ENCODE measurements at regions not wholly inside any gene's neighbourhood (a gene's known extent, or its start where the extent isn't known, plus 50 kb on each side); places are given as distances from the start of the nearest gene placed in this dataset.

DNA sequence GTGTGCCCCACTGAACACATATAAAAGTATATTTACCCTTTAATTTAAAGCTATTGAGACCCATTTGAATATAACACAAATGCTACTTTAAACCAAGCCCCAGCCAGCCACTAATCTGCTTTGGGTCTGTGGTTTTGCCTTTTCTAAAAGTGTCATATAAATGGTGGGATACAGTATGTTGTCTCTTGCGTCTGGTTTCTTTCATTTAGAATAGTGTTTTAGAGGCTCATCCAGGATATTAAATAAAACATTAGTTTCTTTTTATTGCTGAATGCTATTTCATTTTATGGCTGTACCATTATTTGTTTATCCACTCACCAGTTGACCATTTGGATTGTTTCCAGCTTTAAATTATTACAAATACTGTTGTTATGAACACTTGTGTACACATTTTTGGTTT, 290.5 kb upstream of the SORL1-AS1 start:
- no peak overlapping the region for H3K4me3 Mint-ChIP-seq
- H3K9me3 Mint-ChIP-seq = peaks cover 20% of the 10 kb centered on the region
- no peak for DNase-seq
- H3K27ac Mint-ChIP-seq = no peak overlapping the region
- H3K36me3 Mint-ChIP-seq (ENCODE audit: low read depth) = no peaks in the 10 kb centered on the region
- TF ChIP-seq, protein P1, sequence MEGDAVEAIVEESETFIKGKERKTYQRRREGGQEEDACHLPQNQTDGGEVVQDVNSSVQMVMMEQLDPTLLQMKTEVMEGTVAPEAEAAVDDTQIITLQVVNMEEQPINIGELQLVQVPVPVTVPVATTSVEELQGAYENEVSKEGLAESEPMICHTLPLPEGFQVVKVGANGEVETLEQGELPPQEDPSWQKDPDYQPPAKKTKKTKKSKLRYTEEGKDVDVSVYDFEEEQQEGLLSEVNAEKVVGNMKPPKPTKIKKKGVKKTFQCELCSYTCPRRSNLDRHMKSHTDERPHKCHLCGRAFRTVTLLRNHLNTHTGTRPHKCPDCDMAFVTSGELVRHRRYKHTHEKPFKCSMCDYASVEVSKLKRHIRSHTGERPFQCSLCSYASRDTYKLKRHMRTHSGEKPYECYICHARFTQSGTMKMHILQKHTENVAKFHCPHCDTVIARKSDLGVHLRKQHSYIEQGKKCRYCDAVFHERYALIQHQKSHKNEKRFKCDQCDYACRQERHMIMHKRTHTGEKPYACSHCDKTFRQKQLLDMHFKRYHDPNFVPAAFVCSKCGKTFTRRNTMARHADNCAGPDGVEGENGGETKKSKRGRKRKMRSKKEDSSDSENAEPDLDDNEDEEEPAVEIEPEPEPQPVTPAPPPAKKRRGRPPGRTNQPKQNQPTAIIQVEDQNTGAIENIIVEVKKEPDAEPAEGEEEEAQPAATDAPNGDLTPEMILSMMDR (IDR thresholded peaks at IDR 0.05) = no peak
- no peaks in the 10 kb centered on the region for H3K27me3 Mint-ChIP-seq (ENCODE audit: low read depth, poor library complexity)
- H3K4me1 Mint-ChIP-seq = no peaks in the 10 kb centered on the region

DNA sequence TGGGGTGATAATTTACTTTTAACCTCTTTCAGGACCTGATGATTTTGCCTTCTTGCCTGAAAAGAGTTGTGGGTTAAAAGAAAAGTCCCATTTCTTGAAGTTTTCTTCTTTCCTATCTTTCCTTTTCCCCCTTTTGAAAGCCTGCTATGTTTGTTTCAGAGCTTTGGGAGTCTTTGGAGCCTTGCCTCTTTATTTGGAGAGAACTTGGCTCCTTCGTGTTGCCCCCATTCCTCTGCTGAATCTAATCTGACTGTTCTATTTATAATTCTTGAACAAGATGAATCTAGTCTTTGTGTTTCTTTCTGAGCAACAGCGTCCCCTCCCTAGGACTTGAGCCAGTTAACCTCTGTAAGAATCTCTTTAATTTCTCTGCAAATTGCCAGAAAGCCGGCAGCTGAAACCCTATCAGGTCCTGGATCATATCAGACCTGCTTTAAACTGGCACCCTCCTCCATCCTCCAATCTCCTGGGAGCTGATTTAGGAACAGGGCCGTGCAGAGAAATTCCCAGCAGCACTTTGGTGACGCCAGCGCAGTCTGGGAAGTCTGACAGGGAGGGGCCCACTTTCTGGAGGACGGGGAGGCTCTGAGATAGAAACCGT, 289.1 kb upstream of the SORL1-AS1 start:
- Mint-ChIP-seq H3K9me3 (peaks cover 20% of the 10 kb centered on the region), H3K4me1 (no peaks in the 10 kb centered on the region), H3K27me3 (ENCODE audit: low read depth, poor library complexity) (no peaks in the 10 kb centered on the region), H3K36me3 (ENCODE audit: low read depth) (no peaks in the 10 kb centered on the region), H3K4me3 (no peak overlapping the region), H3K27ac (peak overlapping the region; percentile 32)
- TF ChIP-seq, protein P1 (IDR thresholded peaks at IDR 0.05) = no peak
- no peak for DNase-seq

DNA sequence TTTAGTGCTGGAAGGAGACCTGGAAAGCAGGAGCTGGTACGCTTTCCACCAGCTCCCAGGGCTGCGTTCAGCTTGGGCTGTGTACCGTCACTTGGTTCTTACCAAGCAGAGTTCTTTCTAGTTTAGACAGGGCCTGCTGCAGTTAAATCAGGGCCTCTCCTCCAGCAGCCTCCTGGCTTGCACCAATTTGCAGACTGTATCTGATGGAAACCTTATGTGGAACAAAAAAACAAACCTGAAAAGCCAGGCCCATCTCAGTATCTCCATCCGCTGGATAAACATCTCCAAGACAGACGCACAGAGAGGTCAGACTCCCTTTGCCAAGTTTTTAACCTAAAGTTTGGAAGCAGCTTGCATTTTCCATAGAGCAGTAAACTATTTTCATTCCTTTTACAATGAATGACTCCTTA, 288.6 kb upstream of the SORL1-AS1 start:
- no peak for DNase-seq
- Mint-ChIP-seq H3K36me3 (ENCODE audit: low read depth) (no peaks in the 10 kb centered on the region), H3K27ac (no peak overlapping the region), H3K27me3 (ENCODE audit: low read depth, poor library complexity) (no peaks in the 10 kb centered on the region), H3K4me3 (no peak overlapping the region), H3K4me1 (no peaks in the 10 kb centered on the region), H3K9me3 (peaks cover 24% of the 10 kb centered on the region)
- TF ChIP-seq, protein P1 (IDR thresholded peaks at IDR 0.05) = no peak

DNA sequence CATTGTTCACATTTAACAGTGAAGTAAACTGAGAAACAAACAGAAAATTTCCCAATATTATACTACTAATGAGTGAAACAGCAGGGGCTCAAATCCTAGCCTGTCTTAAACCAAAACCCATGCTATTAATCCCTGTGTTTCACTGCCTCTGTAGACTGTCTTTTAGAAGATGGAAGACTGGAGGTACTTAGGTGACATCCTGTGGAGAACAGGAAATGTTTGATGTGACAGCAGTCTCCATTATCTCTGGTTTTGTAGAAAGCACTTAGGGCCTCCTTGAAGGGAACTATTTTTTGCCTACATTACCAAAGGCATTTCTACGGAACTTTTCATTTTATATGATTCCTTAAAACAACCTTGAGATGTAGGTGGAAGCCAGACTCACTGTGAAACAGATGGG, 288.1 kb upstream of the SORL1-AS1 start:
- no peak for DNase-seq
- Mint-ChIP-seq H3K4me3 (no peak overlapping the region), H3K9me3 (peaks cover 28% of the 10 kb centered on the region), H3K36me3 (ENCODE audit: low read depth) (no peaks in the 10 kb centered on the region), H3K27ac (no peak overlapping the region), H3K27me3 (ENCODE audit: low read depth, poor library complexity) (no peaks in the 10 kb centered on the region), H3K4me1 (no peaks in the 10 kb centered on the region)
- TF ChIP-seq, protein P1 (IDR thresholded peaks at IDR 0.05) = no peak

DNA sequence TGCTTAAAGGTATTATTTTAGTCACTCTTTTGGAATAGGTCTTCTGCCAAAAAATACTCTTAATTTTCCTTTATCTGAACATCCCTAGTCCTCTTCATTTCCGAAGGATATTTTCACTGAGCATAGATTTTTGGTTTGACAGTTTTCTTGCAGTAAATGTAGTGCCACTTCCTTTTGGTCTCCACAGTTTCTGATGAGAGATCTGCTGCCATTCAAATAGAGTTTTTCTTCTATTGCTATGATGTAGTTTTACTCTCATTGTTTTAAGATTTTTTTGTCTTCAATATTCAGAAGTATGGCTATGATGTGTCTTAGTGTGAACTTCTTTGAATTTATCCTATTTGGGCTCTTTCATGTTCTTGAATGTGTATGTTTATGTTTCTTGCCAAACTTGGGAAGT, 281.1 kb upstream of the SORL1-AS1 start:
- peaks cover 4% of the 10 kb centered on the region for H3K36me3 Mint-ChIP-seq (ENCODE audit: low read depth)
- no peak for DNase-seq
- peaks cover 47% of the 10 kb centered on the region for H3K9me3 Mint-ChIP-seq
- TF ChIP-seq, protein P1 (IDR thresholded peaks at IDR 0.05) = no peak
- H3K4me1 Mint-ChIP-seq = no peaks in the 10 kb centered on the region
- H3K4me3 Mint-ChIP-seq = no peak overlapping the region
- H3K27ac Mint-ChIP-seq = no peak overlapping the region
- H3K27me3 Mint-ChIP-seq (ENCODE audit: low read depth, poor library complexity) = peaks cover 2% of the 10 kb centered on the region

DNA sequence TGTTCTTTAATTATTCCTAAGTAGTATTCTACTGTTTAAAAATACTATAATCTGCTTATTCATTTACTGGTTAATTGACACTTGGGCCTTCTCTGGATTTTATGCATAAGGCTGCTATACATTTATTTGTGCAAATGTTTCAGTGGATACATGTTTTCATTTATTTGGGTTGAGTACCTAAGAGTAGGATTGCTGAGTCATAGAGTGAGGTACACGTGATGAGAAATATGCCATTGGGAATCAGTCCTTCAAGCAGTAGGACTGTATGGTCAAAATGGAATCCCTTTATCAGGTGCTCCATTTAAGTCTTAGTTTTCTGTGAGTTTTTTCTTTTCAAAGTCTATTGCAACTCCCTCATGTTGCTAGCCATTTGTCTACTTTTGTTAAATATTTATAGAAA, 275.2 kb upstream of the SORL1-AS1 start:
- Mint-ChIP-seq H3K4me3 (no peak overlapping the region), H3K36me3 (ENCODE audit: low read depth) (peaks cover 4% of the 10 kb centered on the region), H3K9me3 (peaks cover 13% of the 10 kb centered on the region), H3K27ac (no peak overlapping the region), H3K27me3 (ENCODE audit: low read depth, poor library complexity) (peaks cover 11% of the 10 kb centered on the region), H3K4me1 (peaks cover 6% of the 10 kb centered on the region)
- TF ChIP-seq, protein P1 (IDR thresholded peaks at IDR 0.05) = no peak
- no peak for DNase-seq

All from nephron progenitor cell (in vitro differentiated cells).